CD4-positive, alpha-beta memory T cell (primary cell): ENCODE measurements at regions not wholly inside any gene's neighbourhood (a gene's known extent, or its start where the extent isn't known, plus 50 kb on each side); places are given as distances from the start of the nearest gene placed in this dataset.

Experiments
- CTCF ChIA-PET: fragments of 350-600 bp; sonication (Branson Sonifier 250); formaldehyde crosslinking; loops from one replicate; lab custom pipeline; 2021; ENCODE audit warnings: inconsistent platforms; ENCODE audit not compliant: partially characterized antibody; lab: Charles Lee
- POLR2A ChIA-PET: fragments of 350-600 bp; sonication (Branson Sonifier 250); formaldehyde crosslinking; loops from one replicate; lab custom pipeline; 2021; ENCODE audit not compliant: partially characterized antibody; lab: Charles Lee
- DNase-seq, 5 donors: peaks; one replicate each; pipeline versions ENCODE4 v3.0.0 to v3.0.0-alpha.2; 2020 to 2022; ENCODE audit warnings: mixed read lengths in 1 of 5
- H3K27ac ChIP-seq: one replicate; pipeline ENCODE4 v1.7.0; 2013; ENCODE audit warnings: low read depth, low read length
- H3K27me3 ChIP-seq: 2 replicates; pipeline ENCODE4 v1.7.0; 2013; ENCODE audit warnings: mild to moderate bottlenecking, low read length, moderate library complexity; ENCODE audit not compliant: insufficient read depth
- H3K36me3 ChIP-seq: 2 replicates; pipeline ENCODE4 v1.7.0; 2013; ENCODE audit warnings: mild to moderate bottlenecking, low read length, moderate library complexity; ENCODE audit not compliant: insufficient read depth
- H3K4me1 ChIP-seq: 2 replicates; pipeline ENCODE4 v1.7.0; 2013; ENCODE audit warnings: mild to moderate bottlenecking, low read length, moderate library complexity; ENCODE audit not compliant: insufficient read depth
- H3K4me3 ChIP-seq, 2 donors: one replicate each; pipeline ENCODE4 v1.7.0; 2013; ENCODE audit warnings: low read length in 2 of 2, mild to moderate bottlenecking in 1 of 2
- H3K9me3 ChIP-seq, 2 donors: one replicate each; pipeline ENCODE4 v1.7.0; 2013; ENCODE audit warnings: low read length in 2 of 2, control low read depth in 1 of 2; ENCODE audit not compliant: control insufficient read depth in 1 of 2
- H3K27ac Mint-ChIP-seq, 7 donors: one replicate each; pipeline ENCODE4 v1.8.0; 2020 to 2021; ENCODE audit warnings: mixed read lengths in 7 of 7, mild to moderate bottlenecking in 6 of 7, inconsistent platforms in 3 of 7, moderate library complexity in 3 of 7
- H3K27me3 Mint-ChIP-seq, 2 donors: one replicate each; pipeline ENCODE4 v1.8.0; 2020 to 2021; ENCODE audit warnings: mixed read lengths in 2 of 2
- H3K36me3 Mint-ChIP-seq, 2 donors: one replicate each; pipeline ENCODE4 v1.8.0; 2020 to 2021; ENCODE audit warnings: mixed read lengths in 2 of 2, inconsistent platforms in 1 of 2, mild to moderate bottlenecking in 1 of 2
- H3K4me1 Mint-ChIP-seq, 4 donors: one replicate each; pipeline ENCODE4 v1.8.0; 2020 to 2021; ENCODE audit warnings: mixed read lengths in 4 of 4, mild to moderate bottlenecking in 1 of 4
- H3K4me3 Mint-ChIP-seq, 8 donors: one replicate each; pipeline ENCODE4 v1.8.0; 2020 to 2021; ENCODE audit warnings: mixed read lengths in 8 of 8, mild to moderate bottlenecking in 7 of 8, moderate library complexity in 6 of 8, inconsistent platforms in 3 of 8
- H3K9me3 Mint-ChIP-seq, 8 donors: one replicate each; pipeline ENCODE4 v1.8.0; 2020 to 2021; ENCODE audit warnings: mixed read lengths in 8 of 8, mild to moderate bottlenecking in 5 of 8, inconsistent platforms in 3 of 8, moderate library complexity in 1 of 8
- intact Hi-C: fragments of 100-400 bp; cut with micrococcal nuclease; formaldehyde crosslinking; loops from one replicate; pipeline ENCODE4 v1.15.1; 2023

DNA sequence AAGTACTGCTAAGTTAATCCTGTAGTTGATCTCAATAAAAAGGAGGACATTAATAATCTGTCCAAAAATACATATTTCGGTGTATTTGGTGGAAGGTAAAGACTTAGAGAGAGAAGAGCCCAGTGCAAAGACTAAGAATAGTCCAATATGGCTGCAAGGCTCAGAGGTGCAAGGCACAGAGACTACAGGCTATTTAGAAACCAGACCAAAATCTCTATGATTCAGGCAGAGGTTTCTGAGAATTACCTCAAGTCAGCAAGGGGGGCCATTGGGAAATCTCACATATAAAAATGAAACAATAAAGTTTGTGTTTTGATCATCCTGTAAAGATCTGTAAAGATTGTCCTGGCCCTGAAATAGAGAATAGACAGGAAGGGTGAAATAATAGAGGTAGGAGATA lies 1173.0 kb downstream of the VRK1 start:
- Histone ChIP-seq H3K36me3 (peaks cover 11% of the 10 kb centered on the region), H3K27ac (no peak overlapping the region), H3K27me3 (no peaks in the 10 kb centered on the region), H3K4me1 (peaks cover 75% of the 10 kb centered on the region), H3K4me3 (no peak overlapping the region), H3K9me3 (no peaks in the 10 kb centered on the region)
- no peak for DNase-seq
- Mint-ChIP-seq H3K27me3 (no peaks in the 10 kb centered on the region), H3K4me3 (peak overlapping the region in 3 of 8 donors; percentile 1 to 35 (median 24)), H3K9me3 (peaks cover 0 to 6% (median 0%) of the 10 kb centered on the region in 8 donors), H3K4me1 (peaks cover 67 to 94% (median 83%) of the 10 kb centered on the region in 4 donors), H3K36me3 (peaks cover 65 to 71% of the 10 kb centered on the region in 2 donors), H3K27ac (peak overlapping the region; percentile 14 to 96 (median 88))
- CTCF ChIA-PET, result no interaction called here
- intact Hi-C loops, result loop anchor here (10.0 kb wide), 2 partner anchors 965 to 1015 kb away; no protein-coding TSS in a partner anchor
- POLR2A ChIA-PET, result no interaction called here

DNA sequence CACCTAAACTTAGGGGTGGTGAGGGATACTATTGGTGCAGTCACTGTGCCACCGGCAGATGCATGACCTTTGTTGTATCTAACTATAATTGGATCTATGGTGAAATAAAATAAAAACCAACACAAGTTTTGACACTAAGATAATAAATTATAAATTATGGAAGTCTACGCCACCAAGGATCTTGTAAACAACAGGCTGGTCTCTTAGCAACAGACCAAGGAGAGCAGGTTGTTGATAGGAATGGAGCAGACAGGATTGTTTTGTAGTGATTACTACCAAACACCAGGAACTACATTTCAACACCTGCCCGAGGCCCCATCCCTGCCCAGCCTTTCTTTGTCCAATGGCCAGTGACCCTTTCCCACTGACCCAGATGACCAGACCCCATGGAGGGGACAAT lies 1178.0 kb downstream of the VRK1 start:
- peaks cover 74% of the 10 kb centered on the region for H3K4me1 ChIP-seq
- CTCF ChIA-PET, result no interaction called here
- H3K4me3 Mint-ChIP-seq, result peak overlapping the region; percentile 86 to 95 (median 92)
- peak overlapping the region; percentile 73 for H3K27ac ChIP-seq
- no peaks in the 10 kb centered on the region for H3K9me3 ChIP-seq
- H3K4me3 ChIP-seq, result peak overlapping the region; percentile 36 to 64
- POLR2A ChIA-PET, result interaction anchor here (0.6 to 1.5 kb wide), 4 partner anchors 11 to 1297 kb away, joined by 3 to 7 read pairs (median 5); partner anchors contain the start of gene BCL11B
- intact Hi-C loops, result loop anchor here (5.0 to 10.0 kb wide), 8 partner anchors 247 to 1217 kb away; no protein-coding TSS in a partner anchor
- peaks cover 65 to 98% (median 77%) of the 10 kb centered on the region in 4 donors for H3K4me1 Mint-ChIP-seq
- H3K27ac Mint-ChIP-seq, result peak overlapping the region; percentile 95 to 97 (median 96)
- peak in 2 of 5 donors; percentile 7 to 9 for DNase-seq
- H3K27me3 ChIP-seq, result no peaks in the 10 kb centered on the region
- H3K9me3 Mint-ChIP-seq, result peaks cover 0 to 6% (median 0%) of the 10 kb centered on the region in 8 donors
- peaks cover 32 to 45% of the 10 kb centered on the region in 2 donors for H3K36me3 Mint-ChIP-seq
- H3K27me3 Mint-ChIP-seq, result peaks cover 0 to 2% of the 10 kb centered on the region in 2 donors
- H3K36me3 ChIP-seq, result no peaks in the 10 kb centered on the region

- H3K4me1 Mint-ChIP-seq, result peaks cover 60 to 91% (median 71%) of the 10 kb centered on the region in 4 donors
- no peaks in the 10 kb centered on the region for H3K9me3 ChIP-seq
- H3K27me3 Mint-ChIP-seq, result peaks cover 0 to 2% of the 10 kb centered on the region in 2 donors
- ChIA-PET CTCF (interaction anchor here (1.0 to 4.8 kb wide), 5 partner anchors 16 to 1291 kb away, joined by 4 to 64 read pairs (median 36); no protein-coding TSS in a partner anchor), POLR2A (interaction anchor here (1.0 to 4.2 kb wide), 17 partner anchors 17 to 1292 kb away, joined by 3 to 197 read pairs (median 13); partner anchors contain the start of gene BCL11B)
- H3K36me3 Mint-ChIP-seq, result peaks cover 27 to 45% of the 10 kb centered on the region in 2 donors
- peaks cover 0 to 6% (median 0%) of the 10 kb centered on the region in 8 donors for H3K9me3 Mint-ChIP-seq
- peak overlapping the region; percentile 86 to 95 (median 92) for H3K4me3 Mint-ChIP-seq
- H3K36me3 ChIP-seq, result no peaks in the 10 kb centered on the region
- H3K4me1 ChIP-seq, result peaks cover 68% of the 10 kb centered on the region
- H3K4me3 ChIP-seq, result peak overlapping the region; percentile 32 to 64
- peak overlapping the region; percentile 95 to 97 (median 96) for H3K27ac Mint-ChIP-seq
- intact Hi-C loops, result loop anchor here (5.0 to 10.0 kb wide), 8 partner anchors 246 to 1216 kb away; no protein-coding TSS in a partner anchor
- peak in 2 of 5 donors; percentile 14 to 41 for DNase-seq
- no peaks in the 10 kb centered on the region for H3K27me3 ChIP-seq
- peak overlapping the region; percentile 73 for H3K27ac ChIP-seq
These were observed 1178.8 kb downstream of the VRK1 start for GRCh38 chr14:97975962-97976361.

GRCh38 chr14:97976861-97977260 lies 1179.7 kb downstream of the VRK1 start:
- peaks cover 24 to 39% of the 10 kb centered on the region in 2 donors for H3K36me3 Mint-ChIP-seq
- Histone ChIP-seq H3K36me3 (no peaks in the 10 kb centered on the region), H3K4me3 (peak overlapping the region; percentile 32 to 64), H3K27ac (peak overlapping the region; percentile 73), H3K27me3 (no peaks in the 10 kb centered on the region), H3K4me1 (peaks cover 62% of the 10 kb centered on the region), H3K9me3 (no peaks in the 10 kb centered on the region)
- ChIA-PET CTCF (interaction anchor here (0.7 to 4.8 kb wide), 21 partner anchors 9 to 1290 kb away, joined by 3 to 64 read pairs (median 8); no protein-coding TSS in a partner anchor), POLR2A (interaction anchor here (0.5 to 4.2 kb wide), 26 partner anchors 16 to 1291 kb away, joined by 3 to 197 read pairs (median 6); partner anchors contain the start of gene BCL11B)
- peak in 3 of 5 donors; percentile 4 to 40 (median 21) for DNase-seq
- intact Hi-C loops, result loop anchor here (5.0 to 10.0 kb wide), 8 partner anchors 245 to 1215 kb away; no protein-coding TSS in a partner anchor
- peak overlapping the region; percentile 95 to 97 (median 96) for H3K27ac Mint-ChIP-seq
- H3K9me3 Mint-ChIP-seq, result peaks cover 0 to under 1% (median 0%) of the 10 kb centered on the region in 8 donors
- peak overlapping the region; percentile 86 to 95 (median 92) for H3K4me3 Mint-ChIP-seq
- peaks cover 54 to 82% (median 64%) of the 10 kb centered on the region in 4 donors for H3K4me1 Mint-ChIP-seq
- H3K27me3 Mint-ChIP-seq, result peaks cover 0 to 2% of the 10 kb centered on the region in 2 donors

DNA sequence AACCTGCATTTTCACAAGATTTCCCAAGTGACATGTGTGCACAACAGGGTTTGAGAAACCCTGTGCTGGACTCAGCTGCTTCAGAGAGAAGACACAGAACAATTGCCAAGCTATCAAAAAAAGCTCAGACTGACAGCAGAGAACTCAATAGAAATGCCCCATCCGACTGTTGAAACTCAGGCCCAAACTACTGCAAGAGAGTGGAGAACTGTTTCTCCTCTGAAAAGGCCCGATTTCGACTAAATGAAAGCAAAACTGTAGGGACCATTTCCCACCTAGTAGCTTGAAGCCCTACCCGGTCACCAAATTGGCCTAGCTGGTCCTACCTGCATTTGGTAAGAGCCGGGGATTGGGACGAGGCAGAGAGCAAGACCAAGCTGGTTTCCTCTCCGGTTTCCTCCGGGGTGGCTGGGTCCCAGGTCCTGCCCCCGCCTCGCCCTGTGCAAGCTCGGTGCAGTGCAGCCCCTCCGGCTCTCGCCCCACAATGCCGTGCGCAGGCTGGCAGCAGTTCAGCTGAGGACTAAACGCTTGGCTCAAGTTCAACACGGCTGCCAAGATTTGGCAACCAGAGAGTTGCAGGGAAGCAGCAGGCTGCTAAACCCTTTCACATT lies 1180.6 kb downstream of the VRK1 start:
- H3K27ac ChIP-seq, result peak overlapping the region; percentile 73

GRCh38 chr14:97978341-97978740 lies 1181.2 kb downstream of the VRK1 start:
- no peaks in the 10 kb centered on the region for H3K9me3 ChIP-seq
- ChIA-PET CTCF (interaction anchor here (0.5 to 4.8 kb wide), 54 partner anchors 9 to 1437 kb away, joined by 3 to 64 read pairs (median 5); partner anchors contain the start of gene BCL11B), POLR2A (interaction anchor here (0.6 to 4.2 kb wide), 48 partner anchors 9 to 1289 kb away, joined by 3 to 197 read pairs (median 5); partner anchors contain the start of gene BCL11B)
- peak; percentile 64 to 85 (median 67) for DNase-seq
- peak overlapping the region; percentile 86 to 95 (median 92) for H3K4me3 Mint-ChIP-seq
- peak overlapping the region in 1 of 2 donors; percentile 64 for H3K4me3 ChIP-seq
- intact Hi-C loops, result loop anchor here (1.0 to 10.0 kb wide), 16 partner anchors 16 to 1294 kb away; partner anchors contain the start of gene BCL11B
- no peaks in the 10 kb centered on the region for H3K36me3 ChIP-seq
- H3K27ac ChIP-seq, result peak overlapping the region; percentile 73
- peaks cover 47% of the 10 kb centered on the region for H3K4me1 ChIP-seq
- peak overlapping the region; percentile 95 to 97 (median 96) for H3K27ac Mint-ChIP-seq
- H3K27me3 ChIP-seq, result no peaks in the 10 kb centered on the region
- H3K4me1 Mint-ChIP-seq, result peaks cover 39 to 67% (median 50%) of the 10 kb centered on the region in 4 donors
- H3K36me3 Mint-ChIP-seq, result peaks cover 14 to 28% of the 10 kb centered on the region in 2 donors
- peaks cover 0 to 2% of the 10 kb centered on the region in 2 donors for H3K27me3 Mint-ChIP-seq
- peaks cover 0 to 1% (median 0%) of the 10 kb centered on the region in 8 donors for H3K9me3 Mint-ChIP-seq

More for the DNA sequence above, 1180.6 kb downstream of the VRK1 start:
- Mint-ChIP-seq H3K4me3 (peak overlapping the region; percentile 86 to 95 (median 92)), H3K27ac (peak overlapping the region; percentile 95 to 97 (median 96)), H3K9me3 (peaks cover 0 to 1% (median 0%) of the 10 kb centered on the region in 8 donors), H3K4me1 (peaks cover 45 to 73% (median 56%) of the 10 kb centered on the region in 4 donors), H3K27me3 (peaks cover 0 to 2% of the 10 kb centered on the region in 2 donors), H3K36me3 (peaks cover 17 to 32% of the 10 kb centered on the region in 2 donors)
- peak; percentile 71 to 82 (median 74) for DNase-seq
- CTCF ChIA-PET, result interaction anchor here (0.5 to 4.8 kb wide), 56 partner anchors 10 to 1438 kb away, joined by 3 to 64 read pairs (median 5); partner anchors contain the start of gene BCL11B
- peaks cover 53% of the 10 kb centered on the region for H3K4me1 ChIP-seq
- POLR2A ChIA-PET, result interaction anchor here (0.6 to 4.2 kb wide), 50 partner anchors 10 to 1290 kb away, joined by 3 to 197 read pairs (median 5); partner anchors contain the start of gene BCL11B
- peak overlapping the region; percentile 32 to 64 for H3K4me3 ChIP-seq
- intact Hi-C loops, result loop anchor here (1.0 to 10.0 kb wide), 16 partner anchors 17 to 1295 kb away; partner anchors contain the start of gene BCL11B
- no peaks in the 10 kb centered on the region for H3K27me3 ChIP-seq
- H3K36me3 ChIP-seq, result no peaks in the 10 kb centered on the region
- no peaks in the 10 kb centered on the region for H3K9me3 ChIP-seq
